ENCODE measurements at regions not wholly inside any gene's neighbourhood (a gene's known extent, or its start where the extent isn't known, plus 50 kb on each side); places are given as distances from the start of the nearest gene placed in this dataset.

DNA sequence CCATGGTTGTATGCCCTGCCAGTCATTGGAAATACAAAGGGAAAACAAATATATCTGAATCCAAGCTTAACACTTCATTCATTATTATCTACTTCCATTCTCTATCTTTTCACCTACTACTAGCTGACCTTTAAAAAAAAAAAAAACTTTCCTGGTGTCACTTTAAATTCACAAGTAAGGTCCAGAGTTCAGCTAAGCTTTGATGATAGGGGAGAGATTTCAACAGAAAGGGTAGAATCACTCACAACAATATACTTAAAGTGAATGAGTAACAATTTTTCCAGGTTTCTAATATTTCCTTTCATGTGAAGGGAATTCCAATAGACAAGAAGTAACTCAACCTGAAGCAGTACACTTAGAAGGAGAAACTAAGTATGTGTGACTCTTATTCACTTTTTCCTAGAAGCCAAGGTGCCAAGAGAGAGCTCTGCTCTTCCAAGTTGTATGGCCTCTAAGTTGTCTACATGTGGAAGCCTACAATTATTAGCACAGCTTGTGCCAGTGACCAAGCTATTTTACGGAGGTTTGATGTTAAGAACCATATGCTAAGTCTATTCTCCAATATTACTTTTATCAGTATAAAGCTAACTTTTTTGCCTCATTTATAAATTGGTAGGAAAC is 371.7 kb downstream of the TENT5A start:
- TF ChIP-seq JUN (IDR thresholded peaks at IDR 0.05) (no peak), POLR2A (IDR thresholded peaks at IDR 0.05; ENCODE audit: low read length) (no peak), PHF8 (IDR thresholded peaks at IDR 0.05; ENCODE audit: borderline replicate concordance, low read depth) (no peak), RCOR1 (IDR thresholded peaks at IDR 0.05; ENCODE audit: low read depth, low read length) (no peak), FOSL2 (IDR thresholded peaks at IDR 0.05) (no peak), FOSL2 (CRISPR knock-in tag; IDR thresholded peaks at IDR 0.05) (no peak), RAD21 (conservative IDR thresholded peaks at IDR 0.05 in 1 of 2, IDR thresholded peaks at IDR 0.05 in 1 of 2) (no peak), SMC3 (IDR thresholded peaks at IDR 0.05) (no peak)
- TF ChIP-seq, protein P1, sequence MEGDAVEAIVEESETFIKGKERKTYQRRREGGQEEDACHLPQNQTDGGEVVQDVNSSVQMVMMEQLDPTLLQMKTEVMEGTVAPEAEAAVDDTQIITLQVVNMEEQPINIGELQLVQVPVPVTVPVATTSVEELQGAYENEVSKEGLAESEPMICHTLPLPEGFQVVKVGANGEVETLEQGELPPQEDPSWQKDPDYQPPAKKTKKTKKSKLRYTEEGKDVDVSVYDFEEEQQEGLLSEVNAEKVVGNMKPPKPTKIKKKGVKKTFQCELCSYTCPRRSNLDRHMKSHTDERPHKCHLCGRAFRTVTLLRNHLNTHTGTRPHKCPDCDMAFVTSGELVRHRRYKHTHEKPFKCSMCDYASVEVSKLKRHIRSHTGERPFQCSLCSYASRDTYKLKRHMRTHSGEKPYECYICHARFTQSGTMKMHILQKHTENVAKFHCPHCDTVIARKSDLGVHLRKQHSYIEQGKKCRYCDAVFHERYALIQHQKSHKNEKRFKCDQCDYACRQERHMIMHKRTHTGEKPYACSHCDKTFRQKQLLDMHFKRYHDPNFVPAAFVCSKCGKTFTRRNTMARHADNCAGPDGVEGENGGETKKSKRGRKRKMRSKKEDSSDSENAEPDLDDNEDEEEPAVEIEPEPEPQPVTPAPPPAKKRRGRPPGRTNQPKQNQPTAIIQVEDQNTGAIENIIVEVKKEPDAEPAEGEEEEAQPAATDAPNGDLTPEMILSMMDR (IDR thresholded peaks at IDR 0.05): no peak
- TF ChIP-seq, protein P2, sequence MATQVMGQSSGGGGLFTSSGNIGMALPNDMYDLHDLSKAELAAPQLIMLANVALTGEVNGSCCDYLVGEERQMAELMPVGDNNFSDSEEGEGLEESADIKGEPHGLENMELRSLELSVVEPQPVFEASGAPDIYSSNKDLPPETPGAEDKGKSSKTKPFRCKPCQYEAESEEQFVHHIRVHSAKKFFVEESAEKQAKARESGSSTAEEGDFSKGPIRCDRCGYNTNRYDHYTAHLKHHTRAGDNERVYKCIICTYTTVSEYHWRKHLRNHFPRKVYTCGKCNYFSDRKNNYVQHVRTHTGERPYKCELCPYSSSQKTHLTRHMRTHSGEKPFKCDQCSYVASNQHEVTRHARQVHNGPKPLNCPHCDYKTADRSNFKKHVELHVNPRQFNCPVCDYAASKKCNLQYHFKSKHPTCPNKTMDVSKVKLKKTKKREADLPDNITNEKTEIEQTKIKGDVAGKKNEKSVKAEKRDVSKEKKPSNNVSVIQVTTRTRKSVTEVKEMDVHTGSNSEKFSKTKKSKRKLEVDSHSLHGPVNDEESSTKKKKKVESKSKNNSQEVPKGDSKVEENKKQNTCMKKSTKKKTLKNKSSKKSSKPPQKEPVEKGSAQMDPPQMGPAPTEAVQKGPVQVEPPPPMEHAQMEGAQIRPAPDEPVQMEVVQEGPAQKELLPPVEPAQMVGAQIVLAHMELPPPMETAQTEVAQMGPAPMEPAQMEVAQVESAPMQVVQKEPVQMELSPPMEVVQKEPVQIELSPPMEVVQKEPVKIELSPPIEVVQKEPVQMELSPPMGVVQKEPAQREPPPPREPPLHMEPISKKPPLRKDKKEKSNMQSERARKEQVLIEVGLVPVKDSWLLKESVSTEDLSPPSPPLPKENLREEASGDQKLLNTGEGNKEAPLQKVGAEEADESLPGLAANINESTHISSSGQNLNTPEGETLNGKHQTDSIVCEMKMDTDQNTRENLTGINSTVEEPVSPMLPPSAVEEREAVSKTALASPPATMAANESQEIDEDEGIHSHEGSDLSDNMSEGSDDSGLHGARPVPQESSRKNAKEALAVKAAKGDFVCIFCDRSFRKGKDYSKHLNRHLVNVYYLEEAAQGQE (IDR thresholded peaks at IDR 0.05): no peak
- TF ChIP-seq, protein P3, sequence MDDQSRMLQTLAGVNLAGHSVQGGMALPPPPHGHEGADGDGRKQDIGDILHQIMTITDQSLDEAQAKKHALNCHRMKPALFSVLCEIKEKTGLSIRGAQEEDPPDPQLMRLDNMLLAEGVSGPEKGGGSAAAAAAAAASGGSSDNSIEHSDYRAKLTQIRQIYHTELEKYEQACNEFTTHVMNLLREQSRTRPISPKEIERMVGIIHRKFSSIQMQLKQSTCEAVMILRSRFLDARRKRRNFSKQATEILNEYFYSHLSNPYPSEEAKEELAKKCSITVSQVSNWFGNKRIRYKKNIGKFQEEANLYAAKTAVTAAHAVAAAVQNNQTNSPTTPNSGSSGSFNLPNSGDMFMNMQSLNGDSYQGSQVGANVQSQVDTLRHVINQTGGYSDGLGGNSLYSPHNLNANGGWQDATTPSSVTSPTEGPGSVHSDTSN (IDR thresholded peaks at IDR 0.05): no peak
- TF ChIP-seq, protein P4, sequence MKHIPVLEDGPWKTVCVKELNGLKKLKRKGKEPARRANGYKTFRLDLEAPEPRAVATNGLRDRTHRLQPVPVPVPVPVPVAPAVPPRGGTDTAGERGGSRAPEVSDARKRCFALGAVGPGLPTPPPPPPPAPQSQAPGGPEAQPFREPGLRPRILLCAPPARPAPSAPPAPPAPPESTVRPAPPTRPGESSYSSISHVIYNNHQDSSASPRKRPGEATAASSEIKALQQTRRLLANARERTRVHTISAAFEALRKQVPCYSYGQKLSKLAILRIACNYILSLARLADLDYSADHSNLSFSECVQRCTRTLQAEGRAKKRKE (CRISPR knock-in tag; IDR thresholded peaks at IDR 0.05; ENCODE audit: low read depth): no peak
